ENCODE measurements at regions not wholly inside any gene's neighbourhood (a gene's known extent, or its start where the extent isn't known, plus 50 kb on each side); places are given as distances from the start of the nearest gene placed in this dataset.

DNA sequence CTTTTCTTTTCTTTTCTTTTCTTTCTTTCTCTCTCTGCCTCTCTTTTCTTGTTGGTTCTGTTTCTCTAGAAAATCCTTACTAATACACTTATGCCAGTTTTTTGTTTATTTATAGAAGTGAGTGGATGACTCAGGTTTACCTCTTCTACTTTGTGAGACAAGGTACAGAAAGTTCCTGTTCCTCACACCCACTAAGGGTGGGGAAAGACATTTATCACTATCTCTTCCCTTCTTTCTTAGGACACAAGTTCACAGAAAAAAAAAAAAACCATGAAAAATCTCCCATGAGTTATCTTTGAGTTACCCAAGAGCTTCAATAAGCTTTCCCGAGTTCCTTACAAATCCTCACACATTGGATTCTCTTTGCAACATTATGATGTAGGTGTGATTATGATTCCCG, 60.9 kb upstream of the CD180 start:
- Mint-ChIP-seq H3K9me3 (no peaks in the 10 kb centered on the region), H3K27me3 (peaks cover 0 to 7% of the 10 kb centered on the region in 2 donors), H3K4me3 (no peak overlapping the region), H3K4me1 (peaks cover 0 to 5% of the 10 kb centered on the region in 2 donors), H3K36me3 (no peaks in the 10 kb centered on the region), H3K27ac (no peak overlapping the region)
- ATAC-seq (replicated peaks): no peak
- no peak for DNase-seq

DNA sequence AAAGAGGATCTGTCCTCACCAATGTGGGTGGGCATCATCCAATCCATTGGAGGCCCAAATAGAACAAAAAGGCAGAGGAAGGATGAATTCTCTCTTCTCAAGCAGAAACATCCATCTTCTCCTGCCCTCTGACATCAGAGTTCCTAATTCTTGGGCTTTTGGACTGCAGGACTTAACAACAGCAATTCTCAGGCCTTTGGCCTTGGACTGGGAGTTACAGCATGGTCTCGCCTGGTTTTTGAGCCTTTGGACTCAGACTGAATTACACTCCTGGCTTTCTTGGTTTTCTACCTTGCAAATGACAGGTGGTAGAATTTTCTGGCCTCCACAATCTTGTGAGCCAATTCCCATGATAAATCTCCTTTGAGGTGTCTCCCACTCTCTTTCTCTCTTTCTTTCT, 60.5 kb upstream of the CD180 start:
- ATAC-seq (replicated peaks): no peak
- Mint-ChIP-seq H3K9me3 (peaks cover 0 to 2% of the 10 kb centered on the region in 2 donors), H3K36me3 (no peaks in the 10 kb centered on the region), H3K27ac (no peak overlapping the region), H3K4me1 (peaks cover 0 to 5% of the 10 kb centered on the region in 2 donors), H3K27me3 (peaks cover 0 to 7% of the 10 kb centered on the region in 2 donors), H3K4me3 (no peak overlapping the region)
- no peak for DNase-seq

DNA sequence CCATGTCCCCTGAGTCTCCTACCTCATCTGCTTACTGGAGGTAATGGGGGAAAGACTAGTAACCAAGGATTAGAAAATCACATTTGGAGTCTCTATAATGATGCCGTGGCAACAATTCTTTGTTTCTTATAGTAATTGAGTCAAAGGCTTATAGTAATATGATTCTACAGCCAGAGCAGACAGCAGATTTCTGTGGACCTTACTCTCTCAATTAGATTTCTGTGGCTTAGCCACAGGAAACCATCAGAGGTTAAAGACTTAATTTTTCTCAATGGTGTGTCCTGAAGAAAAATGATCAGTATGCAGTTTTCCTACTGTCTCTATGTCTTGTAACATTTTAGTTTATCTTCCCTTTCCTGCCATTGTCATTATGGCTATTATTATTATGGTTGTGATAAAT, 59.3 kb upstream of the CD180 start:
- no peak overlapping the region for H3K27ac Mint-ChIP-seq
- no peak for ATAC-seq (replicated peaks)
- no peak overlapping the region for H3K4me3 Mint-ChIP-seq
- DNase-seq: no peak
- peaks cover 0 to 5% of the 10 kb centered on the region in 2 donors for H3K4me1 Mint-ChIP-seq
- H3K9me3 Mint-ChIP-seq: peaks cover 0 to 2% of the 10 kb centered on the region in 2 donors
- H3K27me3 Mint-ChIP-seq: peaks cover 0 to 7% of the 10 kb centered on the region in 2 donors
- H3K36me3 Mint-ChIP-seq: no peaks in the 10 kb centered on the region

DNA sequence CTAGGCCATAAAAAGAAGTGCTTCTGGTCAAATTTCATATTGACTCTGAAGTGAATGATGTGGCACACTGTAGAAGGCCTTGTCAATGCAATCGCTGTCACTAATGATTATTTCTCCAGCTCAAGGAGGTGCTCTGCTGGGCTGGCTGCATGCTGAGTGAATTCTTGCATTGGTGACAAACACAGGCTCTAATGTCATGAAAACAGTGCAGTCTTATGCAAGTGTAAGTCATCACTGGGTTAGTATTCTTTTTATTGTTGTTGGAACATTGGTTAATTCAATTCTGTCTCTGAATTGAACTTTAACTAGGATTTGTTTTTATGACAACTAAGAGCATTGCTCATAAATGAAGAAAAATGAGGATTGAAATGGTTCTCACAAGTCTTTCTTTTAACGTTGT, 57.3 kb upstream of the CD180 start:
- peaks cover 0 to 2% of the 10 kb centered on the region in 2 donors for H3K9me3 Mint-ChIP-seq
- no peaks in the 10 kb centered on the region for H3K27me3 Mint-ChIP-seq
- no peaks in the 10 kb centered on the region for H3K36me3 Mint-ChIP-seq
- no peak overlapping the region for H3K27ac Mint-ChIP-seq
- DNase-seq: no peak
- ATAC-seq (replicated peaks): no peak
- H3K4me1 Mint-ChIP-seq: peaks cover 0 to 5% of the 10 kb centered on the region in 2 donors
- H3K4me3 Mint-ChIP-seq: no peak overlapping the region

DNA sequence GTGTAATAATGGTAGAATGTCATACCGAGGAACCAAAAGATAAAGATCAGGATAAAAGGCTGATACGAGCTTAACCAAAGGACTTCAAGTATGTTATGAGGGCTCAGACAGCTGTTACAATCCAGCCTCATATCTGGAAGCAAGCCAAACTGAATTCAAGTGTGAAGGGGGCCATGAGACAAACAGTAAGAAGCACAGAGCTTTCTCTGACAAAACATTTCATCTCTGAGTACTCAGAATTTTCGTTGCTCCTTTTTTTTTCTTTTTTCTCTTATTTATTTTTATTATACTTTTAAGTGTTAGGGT, 52.9 kb upstream of the CD180 start:
- DNase-seq: no peak
- no peak for ATAC-seq (replicated peaks)
- Mint-ChIP-seq H3K4me1 (peaks cover 0 to 2% of the 10 kb centered on the region in 2 donors), H3K27me3 (no peaks in the 10 kb centered on the region), H3K27ac (no peak overlapping the region), H3K4me3 (no peak overlapping the region), H3K9me3 (peaks cover 0 to 2% of the 10 kb centered on the region in 2 donors), H3K36me3 (no peaks in the 10 kb centered on the region)

DNA sequence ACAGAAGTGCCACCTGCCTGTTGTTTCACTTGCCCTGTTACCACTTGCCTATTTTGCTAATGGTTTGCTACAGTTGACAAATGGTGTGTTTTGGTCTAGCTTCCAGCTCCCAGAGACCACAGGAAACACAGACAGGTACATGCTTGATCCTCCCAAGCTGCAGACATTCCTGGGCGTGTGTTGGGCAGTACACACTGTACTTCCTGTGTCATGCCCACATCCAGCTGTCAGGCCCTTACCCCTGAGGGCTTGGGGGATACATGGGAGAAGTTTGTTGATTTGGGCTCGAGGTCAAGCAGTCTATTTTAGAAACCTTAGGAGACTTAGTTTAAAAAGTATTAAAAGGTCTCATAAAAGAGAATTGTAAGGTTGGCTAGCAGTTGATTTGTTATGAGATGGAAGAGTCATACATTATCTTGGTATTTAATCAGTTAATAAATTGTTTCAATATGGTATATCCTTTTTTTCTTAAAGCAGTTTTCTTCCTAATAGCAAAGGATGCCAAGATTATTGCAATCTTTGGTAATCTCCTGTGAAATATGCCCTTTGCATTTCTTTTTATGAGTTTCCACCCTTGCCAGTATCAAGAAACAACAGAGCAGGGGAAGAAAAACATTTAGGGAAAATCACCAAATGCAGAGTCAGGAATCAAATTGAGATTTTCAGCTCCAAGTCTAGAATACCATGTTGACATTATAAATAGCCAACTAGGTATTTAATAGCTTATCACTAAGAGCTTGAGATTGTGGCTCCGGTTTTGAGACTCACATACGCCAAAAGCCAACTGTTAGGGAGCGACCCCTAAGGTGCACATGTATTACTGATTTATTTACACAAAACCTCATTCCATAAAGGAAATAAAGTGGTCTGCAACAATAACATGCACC, 52.3 kb upstream of the CD180 start:
- Mint-ChIP-seq H3K27me3 (no peaks in the 10 kb centered on the region), H3K4me3 (no peak overlapping the region), H3K9me3 (peaks cover 0 to 2% of the 10 kb centered on the region in 2 donors), H3K27ac (no peak overlapping the region), H3K36me3 (no peaks in the 10 kb centered on the region), H3K4me1 (peaks cover 0 to 2% of the 10 kb centered on the region in 2 donors)
- no peak for DNase-seq
- ATAC-seq (replicated peaks): no peak

DNA sequence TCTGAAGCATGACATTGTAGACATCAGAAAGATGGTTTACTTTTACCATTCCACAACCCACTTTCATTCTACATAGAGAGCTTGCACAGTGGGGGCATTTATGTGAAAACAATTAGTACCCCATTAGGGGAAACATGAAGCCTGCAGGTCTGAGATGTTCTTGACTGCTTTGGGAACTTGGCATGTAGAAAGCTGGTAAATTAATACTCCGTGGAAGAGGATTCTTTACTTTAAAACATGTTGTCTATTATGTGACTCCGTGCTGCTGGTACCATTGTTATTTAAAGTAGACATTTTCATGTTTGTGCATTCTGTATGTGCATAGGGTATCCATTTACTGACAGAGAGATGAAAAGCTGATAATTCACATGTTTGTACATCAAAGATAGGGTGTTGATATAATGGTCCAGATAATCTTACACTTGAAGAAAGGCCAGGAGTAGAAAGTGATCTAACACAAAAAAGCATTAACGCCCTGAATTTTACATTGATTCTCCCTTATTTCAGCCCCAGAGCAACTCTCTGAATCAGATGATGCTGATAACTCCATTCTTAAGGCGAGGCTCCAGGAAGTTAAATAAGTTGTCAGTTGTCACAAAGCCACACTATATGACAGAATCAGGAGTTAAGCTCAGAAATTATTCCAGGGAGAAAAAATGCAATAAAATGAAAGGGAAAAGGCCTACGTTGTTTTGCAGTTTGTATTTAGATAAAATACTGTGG, 50.1 kb upstream of the CD180 start:
- DNase-seq (no peak), ATAC-seq (replicated peaks) (no peak)
- no peaks in the 10 kb centered on the region for H3K9me3 Mint-ChIP-seq
- H3K4me3 Mint-ChIP-seq: no peak overlapping the region
- H3K36me3 Mint-ChIP-seq: no peaks in the 10 kb centered on the region
- H3K27ac Mint-ChIP-seq: no peak overlapping the region
- H3K4me1 Mint-ChIP-seq: peaks cover 0 to 2% of the 10 kb centered on the region in 2 donors
- H3K27me3 Mint-ChIP-seq: no peaks in the 10 kb centered on the region

Measured in stimulated activated naive B cell treated with anti-CD40 and anti-IgM and Interleukin-4, amounts not matched to agents 10 μg/mL and 1 μg/mL and 100 μg/mL, for 72 hours (primary cell).